A673 (cell line): ENCODE measurements at regions not wholly inside any gene's neighbourhood (a gene's known extent, or its start where the extent isn't known, plus 50 kb on each side); places are given as distances from the start of the nearest gene placed in this dataset.

ENCODE experiments used
- CTCF ChIP-seq: fragments of 300-800, 200-600 bp; sonication (generic); conservative IDR thresholded peaks from 2 replicates; pipeline ENCODE4 v1.5.1; 2017; ENCODE audit warnings: low read depth, mild to moderate bottlenecking, antibody characterized with exemption, low read length, moderate library complexity, mixed read lengths
- EZH2 ChIP-seq: fragments of 200-600 bp; sonication (generic); IDR thresholded peaks from 2 replicates; pipeline ENCODE4 v1.6.1; 2017; ENCODE audit warnings: borderline replicate concordance, low read depth, mild to moderate bottlenecking, mixed read lengths, antibody characterized with exemption, low read length; ENCODE audit not compliant: poor library complexity, severe bottlenecking

GRCh38 chr9:7304627-7304995 lies 495.0 kb downstream of the DMAC1 start:
- no peak for TF ChIP-seq CTCF
- no peak for TF ChIP-seq EZH2
